ENCODE measurements at regions not wholly inside any gene's neighbourhood (a gene's known extent, or its start where the extent isn't known, plus 50 kb on each side); places are given as distances from the start of the nearest gene placed in this dataset.

DNA sequence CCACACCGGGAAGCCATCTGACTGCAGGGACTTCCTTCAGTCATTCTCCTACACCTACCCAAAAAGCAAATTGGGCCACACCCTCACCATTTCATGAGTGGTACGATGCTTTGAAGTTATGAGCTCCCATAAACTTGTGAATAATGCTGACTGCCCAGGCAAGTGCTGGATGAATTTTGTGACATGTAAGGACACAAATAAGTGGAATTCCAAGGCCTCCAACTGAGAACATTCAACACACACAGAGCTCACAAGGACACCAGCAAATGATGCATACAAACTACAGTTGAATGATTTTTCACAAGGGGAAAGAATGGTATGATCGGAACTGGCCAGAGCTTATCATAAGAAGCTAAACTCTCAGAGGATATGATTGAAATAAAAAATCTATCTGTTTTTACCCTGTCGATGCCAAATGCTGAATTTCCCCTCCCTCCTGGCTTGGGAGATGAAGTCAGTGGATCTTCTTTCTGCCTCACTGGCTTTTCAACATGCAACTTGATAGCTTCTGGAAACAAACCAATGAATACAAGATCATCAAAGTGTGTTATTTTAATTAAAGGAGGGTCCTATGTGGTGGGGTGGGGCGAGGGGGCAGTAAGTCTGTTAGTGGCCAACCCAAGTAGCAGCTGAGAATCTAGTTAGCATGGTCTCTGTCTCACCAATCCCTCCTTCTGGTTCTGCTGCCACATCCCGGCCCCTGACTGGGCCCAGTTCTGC, 123.8 kb downstream of the WT1 start (continued):
- TF ChIP-seq ZBTB17 (tag by site-specific recombination; IDR thresholded peaks at IDR 0.05) (no peak), GFI1B (tag by site-specific recombination; IDR thresholded peaks at IDR 0.05) (no peak), KLF1 (tag by site-specific recombination; IDR thresholded peaks at IDR 0.05) (peak; percentile 52), ZNF138 (tag by site-specific recombination; IDR thresholded peaks at IDR 0.05; ENCODE audit: borderline replicate concordance) (no peak), SP7 (tag by site-specific recombination; IDR thresholded peaks at IDR 0.05) (0 out of 2 replicates have a peak, but pooled peaks have one; percentile 5)

DNA sequence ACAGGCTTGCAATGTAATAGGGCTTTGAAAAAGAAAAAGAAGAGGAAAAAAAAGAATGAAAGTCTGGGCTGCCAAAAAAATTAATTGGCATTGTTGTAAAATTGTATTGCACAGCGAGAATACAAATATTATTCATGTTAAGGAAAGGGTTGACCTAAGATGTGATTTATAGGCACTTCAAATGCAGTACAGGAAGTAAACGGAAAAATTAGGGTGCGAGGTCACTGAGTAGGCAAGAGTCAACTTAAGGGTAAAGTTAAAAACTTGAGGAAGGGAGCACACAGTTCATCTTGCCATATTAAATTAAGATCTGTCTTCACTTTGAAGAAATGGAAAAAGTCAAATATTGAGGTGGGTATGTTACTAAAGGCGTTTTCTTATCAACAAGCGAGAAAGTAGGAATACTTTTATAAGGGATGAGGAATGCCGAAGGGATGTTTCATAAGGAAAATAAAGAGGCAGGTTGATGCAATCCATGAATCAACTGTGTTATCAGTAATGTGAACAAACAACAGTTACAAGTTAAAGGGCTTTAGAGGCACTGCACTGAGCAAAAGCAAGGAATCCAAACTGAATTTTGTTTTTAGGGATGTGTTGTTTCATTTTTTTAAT, 123.0 kb downstream of the WT1 start:
- ChIA-PET POLR2A (interaction anchor here (0.6 kb wide), 1 partner anchor 9 kb away, joined by 4 read pairs; no protein-coding TSS in a partner anchor), CTCF (interaction anchor here (0.7 to 5.0 kb wide), 8 partner anchors 8 to 292 kb away, joined by 3 to 32 read pairs (median 4); no protein-coding TSS in a partner anchor)
- Histone ChIP-seq H3K4me1 (ENCODE audit: control insufficient read depth, insufficient read depth, low read length) (peaks cover 16% of the 10 kb centered on the region), H3K27ac (ENCODE audit: extremely low read depth, low read depth, low read length) (no peak overlapping the region), H3K36me3 (ENCODE audit: control insufficient read depth in 2 of 2, insufficient read depth in 1 of 2, low read length in 2 of 2) (no peaks in the 10 kb centered on the region), H3K9me3 (ENCODE audit: control insufficient read depth, insufficient read depth, low read depth, low read length) (no peaks in the 10 kb centered on the region), H3K4me3 (ENCODE audit: low read depth, low read length) (no peak overlapping the region)
- TF ChIP-seq, protein P1, sequence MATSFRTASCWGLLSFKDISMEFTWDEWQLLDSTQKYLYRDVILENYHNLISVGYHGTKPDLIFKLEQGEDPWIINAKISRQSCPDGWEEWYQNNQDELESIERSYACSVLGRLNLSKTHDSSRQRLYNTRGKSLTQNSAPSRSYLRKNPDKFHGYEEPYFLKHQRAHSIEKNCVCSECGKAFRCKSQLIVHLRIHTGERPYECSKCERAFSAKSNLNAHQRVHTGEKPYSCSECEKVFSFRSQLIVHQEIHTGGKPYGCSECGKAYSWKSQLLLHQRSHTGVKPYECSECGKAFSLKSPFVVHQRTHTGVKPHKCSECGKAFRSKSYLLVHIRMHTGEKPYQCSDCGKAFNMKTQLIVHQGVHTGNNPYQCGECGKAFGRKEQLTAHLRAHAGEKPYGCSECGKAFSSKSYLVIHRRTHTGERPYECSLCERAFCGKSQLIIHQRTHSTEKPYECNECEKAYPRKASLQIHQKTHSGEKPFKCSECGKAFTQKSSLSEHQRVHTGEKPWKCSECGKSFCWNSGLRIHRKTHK (tag by site-specific recombination; IDR thresholded peaks at IDR 0.05), result no peak
- TF ChIP-seq ZBTB6 (tag by site-specific recombination; IDR thresholded peaks at IDR 0.05) (no peak), PRDM6 (tag by site-specific recombination; IDR thresholded peaks at IDR 0.05) (peak; percentile 83), ZNF600 (tag by site-specific recombination; IDR thresholded peaks at IDR 0.05) (no peak), MEIS1 (CRISPR knock-in tag; IDR thresholded peaks at IDR 0.05; ENCODE audit: borderline replicate concordance) (no peak), OSR2 (tag by site-specific recombination; IDR thresholded peaks at IDR 0.05) (peak; percentile 38; the same call in 1 of the 2 replicates), ZNF560 (tag by site-specific recombination; IDR thresholded peaks at IDR 0.05; ENCODE audit: borderline replicate concordance) (no peak), OVOL3 (tag by site-specific recombination; IDR thresholded peaks at IDR 0.05) (peak; percentile 70; the same call in 1 of the 2 replicates), ZEB2 (tag by site-specific recombination; IDR thresholded peaks at IDR 0.05) (no peak), ZNF114 (tag by site-specific recombination; IDR thresholded peaks at IDR 0.05) (no peak), ZNF664 (tag by site-specific recombination; IDR thresholded peaks at IDR 0.05) (no peak), ZBTB49 (tag by site-specific recombination; IDR thresholded peaks at IDR 0.05; ENCODE audit: low read depth) (no peak), WT1 (tag by site-specific recombination; IDR thresholded peaks at IDR 0.05) (0 out of 2 replicates have a peak, but pooled peaks have one; percentile 36), ZNF626 (tag by site-specific recombination; IDR thresholded peaks at IDR 0.05) (no peak)
- TF ChIP-seq, protein P2, sequence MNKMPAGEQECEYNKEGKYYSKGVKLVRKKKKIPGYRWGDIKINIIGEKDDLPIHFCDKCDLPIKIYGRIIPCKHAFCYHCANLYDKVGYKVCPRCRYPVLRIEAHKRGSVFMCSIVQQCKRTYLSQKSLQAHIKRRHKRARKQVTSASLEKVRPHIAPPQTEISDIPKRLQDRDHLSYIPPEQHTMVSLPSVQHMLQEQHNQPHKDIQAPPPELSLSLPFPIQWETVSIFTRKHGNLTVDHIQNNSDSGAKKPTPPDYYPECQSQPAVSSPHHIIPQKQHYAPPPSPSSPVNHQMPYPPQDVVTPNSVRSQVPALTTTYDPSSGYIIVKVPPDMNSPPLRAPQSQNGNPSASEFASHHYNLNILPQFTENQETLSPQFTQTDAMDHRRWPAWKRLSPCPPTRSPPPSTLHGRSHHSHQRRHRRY (tag by site-specific recombination; IDR thresholded peaks at IDR 0.05), result no peak
- TF ChIP-seq, protein P3, sequence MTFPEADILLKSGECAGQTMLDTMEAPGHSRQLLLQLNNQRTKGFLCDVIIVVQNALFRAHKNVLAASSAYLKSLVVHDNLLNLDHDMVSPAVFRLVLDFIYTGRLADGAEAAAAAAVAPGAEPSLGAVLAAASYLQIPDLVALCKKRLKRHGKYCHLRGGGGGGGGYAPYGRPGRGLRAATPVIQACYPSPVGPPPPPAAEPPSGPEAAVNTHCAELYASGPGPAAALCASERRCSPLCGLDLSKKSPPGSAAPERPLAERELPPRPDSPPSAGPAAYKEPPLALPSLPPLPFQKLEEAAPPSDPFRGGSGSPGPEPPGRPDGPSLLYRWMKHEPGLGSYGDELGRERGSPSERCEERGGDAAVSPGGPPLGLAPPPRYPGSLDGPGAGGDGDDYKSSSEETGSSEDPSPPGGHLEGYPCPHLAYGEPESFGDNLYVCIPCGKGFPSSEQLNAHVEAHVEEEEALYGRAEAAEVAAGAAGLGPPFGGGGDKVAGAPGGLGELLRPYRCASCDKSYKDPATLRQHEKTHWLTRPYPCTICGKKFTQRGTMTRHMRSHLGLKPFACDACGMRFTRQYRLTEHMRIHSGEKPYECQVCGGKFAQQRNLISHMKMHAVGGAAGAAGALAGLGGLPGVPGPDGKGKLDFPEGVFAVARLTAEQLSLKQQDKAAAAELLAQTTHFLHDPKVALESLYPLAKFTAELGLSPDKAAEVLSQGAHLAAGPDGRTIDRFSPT (tag by site-specific recombination; IDR thresholded peaks at IDR 0.05), result no peak

Data from HEK293 (cell line).